H9 (cell line): ENCODE measurements at regions not wholly inside any gene's neighbourhood (a gene's known extent, or its start where the extent isn't known, plus 50 kb on each side); places are given as distances from the start of the nearest gene placed in this dataset.

Source experiments
- DNase-seq: peaks from one replicate; pipeline ENCODE4 v3.0.0-alpha.2; 2017
- H2AFZ ChIP-seq: one replicate; pipeline ENCODE4 v1.6.1; 2013; ENCODE audit warnings: mild to moderate bottlenecking, low read length, control low read depth, moderate library complexity
- H2AK5ac ChIP-seq: 2 replicates; pipeline ENCODE4 v1.6.1; 2013; ENCODE audit warnings: low read length, control low read depth, mixed read lengths; ENCODE audit not compliant: insufficient read length
- H2BK120ac ChIP-seq: one replicate; pipeline ENCODE4 v1.6.1; 2013; ENCODE audit warnings: low read depth, mild to moderate bottlenecking, low read length, control low read depth, inconsistent platforms; ENCODE audit not compliant: poor library complexity, severe bottlenecking
- H2BK12ac ChIP-seq: 2 replicates; pipeline ENCODE4 v1.6.1; 2013; ENCODE audit warnings: low read length, control low read depth, mixed read lengths, low read depth; ENCODE audit not compliant: insufficient read length
- H2BK15ac ChIP-seq: 2 replicates; pipeline ENCODE4 v1.6.1; 2013; ENCODE audit warnings: low read depth, low read length, control low read depth
- H2BK20ac ChIP-seq: one replicate; pipeline ENCODE4 v1.6.1; 2013; ENCODE audit warnings: low read depth, mild to moderate bottlenecking, low read length, control low read depth, inconsistent platforms; ENCODE audit not compliant: poor library complexity, severe bottlenecking
- H2BK5ac ChIP-seq: 2 replicates; pipeline ENCODE4 v1.6.1; 2013; ENCODE audit warnings: low read length, control low read depth, mixed read lengths; ENCODE audit not compliant: insufficient read length
- H3K14ac ChIP-seq: 2 replicates; pipeline ENCODE4 v1.6.1; 2013; ENCODE audit warnings: low read length, control low read depth; ENCODE audit not compliant: insufficient read depth
- H3K18ac ChIP-seq: 2 replicates; pipeline ENCODE4 v1.6.1; 2013; ENCODE audit warnings: low read depth, mild to moderate bottlenecking, mixed read lengths, low read length, control low read depth; ENCODE audit not compliant: insufficient read length
- H3K23ac ChIP-seq: 2 replicates; pipeline ENCODE4 v1.6.1; 2013; ENCODE audit warnings: low read length, control low read depth, mixed read lengths, low read depth; ENCODE audit not compliant: insufficient read length
- H3K23me2 ChIP-seq: 2 replicates; pipeline ENCODE4 v1.6.1; 2013; ENCODE audit warnings: low read depth, mild to moderate bottlenecking, mixed read lengths, low read length, control low read depth; ENCODE audit not compliant: insufficient read length, poor library complexity, severe bottlenecking
- H3K27ac ChIP-seq: 2 replicates; pipeline ENCODE4 v1.5.1; 2013; ENCODE audit warnings: low read length, control low read depth, mixed read lengths, low read depth; ENCODE audit not compliant: insufficient read length
- H3K27me3 ChIP-seq: 2 replicates; pipeline ENCODE4 v1.6.1; 2013; ENCODE audit warnings: low read length, control low read depth, inconsistent platforms; ENCODE audit not compliant: insufficient read depth
- H3K4ac ChIP-seq: 2 replicates; pipeline ENCODE4 v1.6.1; 2013; ENCODE audit warnings: low read depth, mild to moderate bottlenecking, control low read depth, inconsistent platforms, low read length, moderate library complexity
- H3K4me1 ChIP-seq: 2 replicates; pipeline ENCODE4 v1.6.1; 2013; ENCODE audit warnings: low read length, control low read depth, inconsistent platforms; ENCODE audit not compliant: insufficient read depth
- H3K4me2 ChIP-seq: 2 replicates; pipeline ENCODE4 v1.6.1; 2013; ENCODE audit warnings: low read length, control low read depth, mixed read lengths; ENCODE audit not compliant: insufficient read length, insufficient read depth
- H3K56ac ChIP-seq: 2 replicates; pipeline ENCODE4 v1.6.1; 2013; ENCODE audit warnings: low read depth, mild to moderate bottlenecking, mixed read lengths, low read length, control low read depth; ENCODE audit not compliant: insufficient read length
- H3K79me1 ChIP-seq: 2 replicates; pipeline ENCODE4 v1.6.1; 2013; ENCODE audit warnings: low read depth, mild to moderate bottlenecking, moderate library complexity, low read length, control low read depth, inconsistent platforms; ENCODE audit not compliant: insufficient read depth, poor library complexity, severe bottlenecking
- H3K79me2 ChIP-seq: 2 replicates; pipeline ENCODE4 v1.6.1; 2013; ENCODE audit warnings: low read length, control low read depth, inconsistent platforms; ENCODE audit not compliant: insufficient read depth
- H3K9ac ChIP-seq: 2 replicates; pipeline ENCODE4 v1.6.1; 2013; ENCODE audit warnings: low read length, control low read depth, mixed read lengths; ENCODE audit not compliant: insufficient read length; ENCODE audit errors: extremely low read depth
- H3K9me3 ChIP-seq: one replicate; pipeline ENCODE4 v1.6.1; 2013; ENCODE audit warnings: low read depth, low read length, inconsistent platforms; ENCODE audit not compliant: control insufficient read depth
- H3T11ph ChIP-seq: one replicate; pipeline ENCODE4 v1.6.1; 2013; ENCODE audit warnings: mild to moderate bottlenecking, low read length, control low read depth, inconsistent platforms
- H4K20me1 ChIP-seq: one replicate; pipeline ENCODE4 v1.6.1; 2013; ENCODE audit not compliant: control insufficient read depth, insufficient read length, insufficient read depth
- H4K5ac ChIP-seq: 2 replicates; pipeline ENCODE4 v1.6.1; 2013; ENCODE audit warnings: low read depth, mild to moderate bottlenecking, mixed read lengths, low read length, control low read depth; ENCODE audit not compliant: insufficient read length
- H4K8ac ChIP-seq: replicated peaks from 2 replicates; pipeline ENCODE4 v1.6.1; 2013; ENCODE audit warnings: low read length, control low read depth, mixed read lengths, low read depth; ENCODE audit not compliant: insufficient read length
- H4K91ac ChIP-seq: 2 replicates; pipeline ENCODE4 v1.6.1; 2013; ENCODE audit warnings: low read depth, mild to moderate bottlenecking, moderate library complexity, mixed read lengths, low read length, control low read depth; ENCODE audit not compliant: insufficient read length
- H3K27ac Mint-ChIP-seq, 3 experiments: 2 replicates in 2 of 3; 3 replicates in 1 of 3; pipeline ENCODE4 v1.8.0; 2020 to 2021; ENCODE audit warnings: mixed read lengths in 3 of 3, mild to moderate bottlenecking in 1 of 3, moderate library complexity in 1 of 3
- H3K27me3 Mint-ChIP-seq: 2 replicates; pipeline ENCODE4 v1.8.0; 2021; ENCODE audit warnings: low read depth, mild to moderate bottlenecking, moderate library complexity, mixed read lengths
- H3K36me3 Mint-ChIP-seq, 3 experiments: 2 replicates in 2 of 3; 3 replicates in 1 of 3; pipeline ENCODE4 v1.8.0; 2020 to 2021; ENCODE audit warnings: low read depth in 3 of 3, mixed read lengths in 3 of 3; ENCODE audit not compliant: insufficient read depth in 1 of 3
- H3K4me1 Mint-ChIP-seq, 2 experiments: 2 replicates each; pipeline ENCODE4 v1.8.0; 2020; ENCODE audit warnings: mixed read lengths in 2 of 2
- H3K4me3 Mint-ChIP-seq, 2 experiments: 2 replicates in 1 of 2; 3 replicates in 1 of 2; pipeline ENCODE4 v1.8.0; 2020 to 2021; ENCODE audit warnings: mild to moderate bottlenecking in 2 of 2, mixed read lengths in 2 of 2, moderate library complexity in 1 of 2
- H3K9me3 Mint-ChIP-seq, 2 experiments: 2 replicates in 1 of 2; 3 replicates in 1 of 2; pipeline ENCODE4 v1.8.0; 2020; ENCODE audit warnings: mild to moderate bottlenecking in 2 of 2, mixed read lengths in 2 of 2, moderate library complexity in 1 of 2
- CTCF ChIP-seq: fragments of 200-600 bp; sonication (generic); conservative IDR thresholded peaks from 3 replicates; pipeline ENCODE4 v1.8.0; 2021; ENCODE audit warnings: antibody characterized with exemption, mild to moderate bottlenecking
- WGBS: extraction: QIAGEN DNeasy Blood & Tissue Kit; methylation state at CpG from one replicate; pipeline ENCODE4 v1.1.7; 2013; ENCODE audit warnings: missing lambda C conversion rate, low lambda C conversion rate, mixed read lengths; ENCODE audit not compliant: insufficient read length; ENCODE audit errors: extremely low coverage; 5-methylcytosine and 5-hydroxymethylcytosine counted together

- Histone ChIP-seq H2BK15ac (no peak overlapping the region), H3K23me2 (no peaks in the 10 kb centered on the region), H2BK12ac (no peak overlapping the region), H4K5ac (no peak overlapping the region), H3K9ac (no peak overlapping the region), H3K9me3 (no peaks in the 10 kb centered on the region), H3K4me2 (no peak overlapping the region), H3K4me1 (no peaks in the 10 kb centered on the region), H4K91ac (no peak overlapping the region), H3T11ph (no peak overlapping the region), H2BK5ac (no peak overlapping the region), H4K20me1 (no peaks in the 10 kb centered on the region), H3K27me3 (no peaks in the 10 kb centered on the region; the same call in 1 of the 2 replicates), H2BK120ac (no peak overlapping the region), H3K18ac (no peak overlapping the region), H3K14ac (no peak overlapping the region), H3K4ac (no peak overlapping the region), H3K23ac (no peak overlapping the region), H3K56ac (no peak overlapping the region), H2BK20ac (no peak overlapping the region), H3K79me1 (no peaks in the 10 kb centered on the region), H3K27ac (no peak overlapping the region), H4K8ac (no peak overlapping the region), H3K79me2 (no peaks in the 10 kb centered on the region), H2AFZ (no peak overlapping the region), H2AK5ac (no peak overlapping the region)
- Mint-ChIP-seq H3K9me3 (no peaks in the 10 kb centered on the region), H3K4me3 (no peak overlapping the region), H3K27me3 (peaks cover 8% of the 10 kb centered on the region), H3K27ac (no peak overlapping the region), H3K36me3 (no peaks in the 10 kb centered on the region), H3K4me1 (peaks cover 6 to 7% of the 10 kb centered on the region in 2 experiments)
- TF ChIP-seq CTCF: no peak
- WGBS: no CpG with 5 or more reads among the region's 1 CpG
- no peak for DNase-seq
Measured at GRCh38 chr1:58991305-58991704, 207.5 kb upstream of the JUN start.
